DND-41 (cell line): ENCODE measurements at regions not wholly inside any gene's neighbourhood (a gene's known extent, or its start where the extent isn't known, plus 50 kb on each side); places are given as distances from the start of the nearest gene placed in this dataset.

Source experiments
- EZH2 ChIP-seq: IDR thresholded peaks from 3 replicates; pipeline ENCODE4 v1.6.1; 2012; ENCODE audit warnings: borderline replicate concordance, low read depth, mild to moderate bottlenecking, moderate library complexity, low read length, inconsistent platforms; ENCODE audit not compliant: severe bottlenecking
- TF ChIP-seq, protein P1 (sequence below): IDR thresholded peaks from 2 replicates; pipeline ENCODE4 v1.5.1; 2012; ENCODE audit warnings: borderline replicate concordance, low read length, moderate library complexity, mild to moderate bottlenecking; ENCODE audit not compliant: poor library complexity, severe bottlenecking; ENCODE audit errors: extremely low read depth

GRCh38 chr5:67974471-67974870, 241.1 kb upstream of the PIK3R1 start:
- TF ChIP-seq, protein P1, sequence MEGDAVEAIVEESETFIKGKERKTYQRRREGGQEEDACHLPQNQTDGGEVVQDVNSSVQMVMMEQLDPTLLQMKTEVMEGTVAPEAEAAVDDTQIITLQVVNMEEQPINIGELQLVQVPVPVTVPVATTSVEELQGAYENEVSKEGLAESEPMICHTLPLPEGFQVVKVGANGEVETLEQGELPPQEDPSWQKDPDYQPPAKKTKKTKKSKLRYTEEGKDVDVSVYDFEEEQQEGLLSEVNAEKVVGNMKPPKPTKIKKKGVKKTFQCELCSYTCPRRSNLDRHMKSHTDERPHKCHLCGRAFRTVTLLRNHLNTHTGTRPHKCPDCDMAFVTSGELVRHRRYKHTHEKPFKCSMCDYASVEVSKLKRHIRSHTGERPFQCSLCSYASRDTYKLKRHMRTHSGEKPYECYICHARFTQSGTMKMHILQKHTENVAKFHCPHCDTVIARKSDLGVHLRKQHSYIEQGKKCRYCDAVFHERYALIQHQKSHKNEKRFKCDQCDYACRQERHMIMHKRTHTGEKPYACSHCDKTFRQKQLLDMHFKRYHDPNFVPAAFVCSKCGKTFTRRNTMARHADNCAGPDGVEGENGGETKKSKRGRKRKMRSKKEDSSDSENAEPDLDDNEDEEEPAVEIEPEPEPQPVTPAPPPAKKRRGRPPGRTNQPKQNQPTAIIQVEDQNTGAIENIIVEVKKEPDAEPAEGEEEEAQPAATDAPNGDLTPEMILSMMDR: no peak
- TF ChIP-seq EZH2: no peak
